Right renal cortex interstitium (tissue), 3 donors: ENCODE measurements at regions not wholly inside any gene's neighbourhood (a gene's known extent, or its start where the extent isn't known, plus 50 kb on each side); places are given as distances from the start of the nearest gene placed in this dataset.
A peak's percentile ranks its signal among the peaks of the same experiment; 100 is the strongest.
"Not testable (repeated sequence)": the region's sequence is repeated elsewhere in the genome, so short reads cannot be mapped to it uniquely, and the experiment has no call there.

ENCODE experiments used
- DNase-seq, 3 donors: peaks; one replicate each; pipeline ENCODE4 v3.0.0-alpha.2; 2013; ENCODE audit warnings: low read depth in 3 of 3, low spot score in 2 of 3

GRCh38 chr21:27363719-27364477 lies 397.0 kb upstream of the ADAMTS5 start:
- no peak for DNase-seq

GRCh38 chr21:27362249-27362648 lies 395.4 kb upstream of the ADAMTS5 start:
- no peak for DNase-seq

GRCh38 chr21:27359141-27359540 lies 392.3 kb upstream of the ADAMTS5 start:
- no peak for DNase-seq

- no peak for DNase-seq
Measured at GRCh38 chr21:27352885-27353284, 386.0 kb upstream of the ADAMTS5 start.

- DNase-seq, result no peak
Measured at GRCh38 chr21:27346041-27346448, 379.2 kb upstream of the ADAMTS5 start.

- DNase-seq, result no peak
Measured at GRCh38 chr21:27339902-27340301, 373.0 kb upstream of the ADAMTS5 start.

- not testable (repeated sequence) for DNase-seq
Measured at GRCh38 chr21:27338007-27338406, 371.1 kb upstream of the ADAMTS5 start.

- no peak for DNase-seq
Measured at GRCh38 chr21:27333096-27333495, 366.2 kb upstream of the ADAMTS5 start.

- peak in 1 of 3 donors; percentile 54 for DNase-seq
Measured at GRCh38 chr21:27329255-27329851, 362.5 kb upstream of the ADAMTS5 start.

- no peak for DNase-seq
Measured at GRCh38 chr21:27326301-27326700, 359.4 kb upstream of the ADAMTS5 start.

- DNase-seq, result no peak
Measured at GRCh38 chr21:27323331-27323730, 356.4 kb upstream of the ADAMTS5 start.

- no peak for DNase-seq
Measured at GRCh38 chr21:27321791-27322190, 354.9 kb upstream of the ADAMTS5 start.

GRCh38 chr21:27320868-27321267 lies 354.0 kb upstream of the ADAMTS5 start:
- no peak for DNase-seq

GRCh38 chr21:27317601-27318000 lies 350.7 kb upstream of the ADAMTS5 start:
- DNase-seq, result not testable (repeated sequence)

- DNase-seq, result no peak
Measured at GRCh38 chr21:27315373-27315772, 348.5 kb upstream of the ADAMTS5 start.

GRCh38 chr21:27314131-27314530 lies 347.2 kb upstream of the ADAMTS5 start:
- no peak for DNase-seq

- DNase-seq, result peak in 1 of 3 donors; percentile 45
Measured at GRCh38 chr21:27306791-27307775, 340.2 kb upstream of the ADAMTS5 start.

- peak in 1 of 3 donors; percentile 18 for DNase-seq
Measured at GRCh38 chr21:27306206-27306605, 339.3 kb upstream of the ADAMTS5 start.

- no peak for DNase-seq
Measured at GRCh38 chr21:27301220-27301619, 334.3 kb upstream of the ADAMTS5 start.

- no peak for DNase-seq
Measured at GRCh38 chr21:27300770-27301169, 333.9 kb upstream of the ADAMTS5 start.

GRCh38 chr21:27298465-27298864 lies 331.6 kb upstream of the ADAMTS5 start:
- no peak for DNase-seq
